ENCODE measurements at regions not wholly inside any gene's neighbourhood (a gene's known extent, or its start where the extent isn't known, plus 50 kb on each side); places are given as distances from the start of the nearest gene placed in this dataset.

- no peak for DNase-seq
These were observed 136.1 kb downstream of the PAPOLA start for GRCh38 chr14:96638041-96638855.

GRCh38 chr14:96639550-96639949, 137.4 kb downstream of the PAPOLA start:
- no peak for DNase-seq

- no peak for DNase-seq
These were observed 146.5 kb downstream of the PAPOLA start for GRCh38 chr14:96648506-96649326.

- DNase-seq: no peak
These were observed 147.1 kb downstream of the PAPOLA start for GRCh38 chr14:96649327-96649601.

GRCh38 chr14:96653597-96653996, 143.6 kb upstream of the VRK1 start:
- DNase-seq: no peak

- no peak for DNase-seq
These were observed 138.6 kb upstream of the VRK1 start for GRCh38 chr14:96658611-96659010.

- no peak for DNase-seq
These were observed 137.1 kb upstream of the VRK1 start for GRCh38 chr14:96660123-96660522.

GRCh38 chr14:96660667-96661066, 136.5 kb upstream of the VRK1 start:
- no peak for DNase-seq

- DNase-seq: no peak
These were observed 135.8 kb upstream of the VRK1 start for GRCh38 chr14:96661244-96661969.

GRCh38 chr14:96662116-96662970, 134.8 kb upstream of the VRK1 start:
- no peak for DNase-seq

GRCh38 chr14:96663076-96663475, 134.1 kb upstream of the VRK1 start:
- DNase-seq: no peak

GRCh38 chr14:96663491-96664067, 133.6 kb upstream of the VRK1 start:
- DNase-seq: no peak

- DNase-seq: no peak
These were observed 131.1 kb upstream of the VRK1 start for GRCh38 chr14:96666088-96666487.

- no peak for DNase-seq
These were observed 126.8 kb upstream of the VRK1 start for GRCh38 chr14:96670391-96670790.

- DNase-seq: no peak
These were observed 126.0 kb upstream of the VRK1 start for GRCh38 chr14:96671218-96671617.

- DNase-seq: no peak
These were observed 123.5 kb upstream of the VRK1 start for GRCh38 chr14:96673706-96674105.

- DNase-seq: no peak
These were observed 123.1 kb upstream of the VRK1 start for GRCh38 chr14:96674121-96674520.

GRCh38 chr14:96676166-96676565, 121.0 kb upstream of the VRK1 start:
- no peak for DNase-seq

GRCh38 chr14:96681829-96682228, 115.4 kb upstream of the VRK1 start:
- DNase-seq: no peak

GRCh38 chr14:96682401-96682800, 114.8 kb upstream of the VRK1 start:
- no peak for DNase-seq

GRCh38 chr14:96683562-96684289, 113.5 kb upstream of the VRK1 start:
- no peak for DNase-seq

- no peak for DNase-seq
These were observed 111.1 kb upstream of the VRK1 start for GRCh38 chr14:96686126-96686525.
